GM19351 (cell line): ENCODE measurements at regions not wholly inside any gene's neighbourhood (a gene's known extent, or its start where the extent isn't known, plus 50 kb on each side); places are given as distances from the start of the nearest gene placed in this dataset.
A peak's percentile ranks its signal among the peaks of the same experiment; 100 is the strongest.
"Not testable (repeated sequence)": the region's sequence is repeated elsewhere in the genome, so short reads cannot be mapped to it uniquely, and the experiment has no call there.

ENCODE experiments used
- ATAC-seq: cut with Tn5 transposase; IDR thresholded peaks from one replicate; pipeline ENCODE4 v1.9.1; 2021; ENCODE audit warnings: mild to moderate bottlenecking, moderate library complexity; ENCODE audit not compliant: unreplicated experiment

- peak; percentile 87 for ATAC-seq
Observed at GRCh38 chr6:165850434-165851019, 187.5 kb upstream of the PDE10A start.

DNA sequence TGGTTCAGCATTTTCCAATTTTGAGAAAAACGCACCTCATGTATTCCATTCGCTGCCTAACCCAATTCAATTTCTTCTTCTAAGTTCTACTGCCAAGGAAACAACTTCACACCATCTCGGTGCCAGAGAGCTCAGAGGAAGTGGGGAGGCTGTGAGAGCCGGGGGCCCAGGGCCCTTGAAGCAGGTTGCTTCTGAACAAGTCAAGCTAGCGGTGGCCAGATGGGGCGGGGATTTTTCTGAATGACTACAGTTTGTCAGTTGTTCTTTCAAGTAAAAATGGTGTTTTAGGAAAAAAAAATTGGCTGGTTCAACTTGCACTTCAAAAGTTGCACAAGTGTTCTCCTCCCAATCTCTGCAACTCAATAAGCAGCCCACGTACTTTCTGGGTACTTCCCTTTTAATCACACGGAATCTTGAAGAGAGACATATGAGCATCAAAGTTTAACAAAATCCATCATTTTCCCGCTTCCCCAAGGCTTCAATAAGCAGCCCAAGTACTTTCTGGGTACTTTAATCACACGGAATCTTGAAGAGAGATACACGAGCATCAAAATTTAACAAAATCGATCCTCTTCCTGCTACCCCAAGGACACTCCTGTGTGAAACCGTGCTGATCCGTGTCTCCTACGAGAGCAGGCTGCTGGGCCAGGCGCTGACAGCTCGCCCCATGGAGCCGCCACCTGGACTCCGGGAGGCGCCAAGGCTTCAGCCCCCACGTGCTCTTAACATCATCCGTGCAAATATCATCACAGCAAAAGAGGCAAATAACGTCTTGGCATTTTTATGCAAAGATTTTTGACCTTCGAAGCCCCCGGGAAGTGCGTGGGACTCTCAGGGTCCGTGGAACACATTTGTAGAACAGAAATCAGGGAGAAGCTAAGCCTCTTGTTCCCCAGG, 186.7 kb upstream of the PDE10A start:
- ATAC-seq, result no peak

GRCh38 chr6:165848086-165848426, 185.0 kb upstream of the PDE10A start:
- no peak for ATAC-seq

GRCh38 chr6:165847407-165848085, 184.5 kb upstream of the PDE10A start:
- ATAC-seq, result no peak

GRCh38 chr6:165846123-165846966, 183.3 kb upstream of the PDE10A start:
- no peak for ATAC-seq

GRCh38 chr6:165845493-165845892, 182.5 kb upstream of the PDE10A start:
- ATAC-seq, result no peak

DNA sequence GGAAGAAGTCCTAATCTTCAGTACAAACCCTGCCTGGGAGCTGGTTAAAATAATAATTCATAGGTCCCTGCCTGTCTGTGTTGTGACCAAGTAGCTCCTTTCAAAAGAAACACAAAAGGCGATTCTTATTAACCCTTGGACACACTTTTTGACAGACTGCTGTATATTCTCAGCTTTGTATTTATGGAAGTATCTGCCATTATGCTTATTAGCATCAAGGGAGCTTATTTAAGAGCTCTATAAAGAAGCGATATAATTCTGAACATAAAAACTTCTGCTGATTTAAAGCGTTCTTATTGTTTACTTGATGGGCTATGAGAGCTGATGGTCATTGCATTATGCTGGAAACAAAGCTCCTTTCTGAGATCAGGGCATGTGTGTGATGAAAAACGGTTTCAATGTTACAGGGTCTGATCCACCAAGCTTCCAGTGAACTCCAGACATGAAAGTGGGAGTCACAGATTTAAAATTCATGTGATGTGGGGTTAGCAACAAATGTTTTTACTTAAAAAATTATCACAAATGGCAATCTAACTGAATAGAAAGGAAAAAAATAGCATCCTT, 181.8 kb upstream of the PDE10A start:
- no peak for ATAC-seq

- ATAC-seq, result no peak
Observed at GRCh38 chr6:165844232-165844631, 181.2 kb upstream of the PDE10A start.

DNA sequence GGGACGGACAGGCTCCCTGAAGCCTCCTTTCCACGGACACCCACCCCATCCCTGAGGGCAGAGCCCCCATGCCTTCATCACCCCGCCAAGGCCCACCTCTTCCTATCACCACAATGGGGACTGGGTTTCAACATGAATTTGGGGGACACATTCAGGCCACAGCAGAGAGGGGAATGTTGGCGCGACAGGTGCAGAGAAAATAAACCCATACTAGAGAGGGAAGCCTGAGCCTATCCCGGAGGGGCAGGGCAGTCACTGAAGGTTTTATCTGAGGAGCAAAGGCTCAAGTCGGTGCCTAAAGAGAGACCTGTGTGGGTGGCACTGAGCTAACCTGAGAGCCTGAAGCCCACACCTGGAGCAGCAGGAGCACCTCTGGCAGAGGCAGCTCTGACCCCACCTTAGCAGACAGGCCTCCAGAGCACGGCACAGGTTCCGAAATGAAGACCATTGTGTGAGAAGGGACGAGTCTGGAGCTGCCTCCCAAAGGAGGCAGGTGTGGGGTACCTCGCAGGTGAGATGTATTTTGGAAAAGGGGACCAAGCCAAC, 180.6 kb upstream of the PDE10A start:
- ATAC-seq, result no peak

DNA sequence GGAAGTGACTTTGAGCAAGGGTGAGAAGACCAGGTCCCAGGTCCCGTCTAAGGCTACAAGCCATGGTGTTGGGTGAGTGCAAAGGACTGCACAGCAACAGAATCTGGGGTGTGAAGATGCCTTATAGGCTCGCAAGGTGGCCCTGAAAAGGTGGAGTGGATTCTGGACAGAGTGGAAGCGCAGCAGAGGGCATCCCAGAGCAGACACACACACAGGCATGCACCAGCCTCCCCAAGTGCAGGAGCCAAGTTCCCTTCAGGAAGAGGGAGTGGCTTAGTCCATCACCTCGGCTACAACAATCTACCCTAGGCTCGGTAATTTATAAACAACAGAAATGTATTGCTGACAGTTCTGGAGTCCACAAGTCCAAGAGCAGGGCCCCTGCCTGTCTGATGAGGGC, 180.1 kb upstream of the PDE10A start:
- no peak for ATAC-seq

DNA sequence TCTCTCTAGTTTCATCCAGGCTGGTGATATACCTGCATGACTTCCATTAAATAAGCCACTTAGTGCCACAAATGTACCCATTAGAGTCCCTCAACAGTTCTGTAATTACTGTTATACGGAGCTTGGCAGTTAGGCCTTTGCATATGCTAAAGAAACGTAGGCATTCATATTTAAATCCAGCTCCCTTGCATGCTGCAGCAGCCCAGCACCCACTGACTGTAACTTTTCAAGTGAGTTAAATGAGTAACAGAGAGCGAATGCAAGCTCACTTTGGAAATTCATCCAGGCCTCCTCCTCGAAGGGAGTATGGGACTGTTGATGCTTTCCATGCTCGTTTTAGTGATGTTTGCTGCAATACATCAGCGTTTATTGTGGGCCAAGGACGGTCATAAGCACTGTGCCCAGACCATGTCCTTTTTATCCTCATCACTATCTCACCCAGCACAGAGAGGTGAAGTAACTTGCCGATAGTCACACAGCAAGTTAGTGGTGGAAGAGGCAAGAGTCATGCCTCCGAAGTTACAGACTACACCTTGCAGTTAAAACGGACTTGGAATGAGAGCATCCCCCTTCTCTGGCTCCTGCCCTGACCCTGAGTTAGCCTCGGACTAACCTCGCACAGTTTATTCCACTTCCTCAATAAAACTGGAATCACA, 179.4 kb upstream of the PDE10A start:
- ATAC-seq, result no peak

- ATAC-seq, result no peak
Observed at GRCh38 chr6:165841153-165841558, 178.1 kb upstream of the PDE10A start.

DNA sequence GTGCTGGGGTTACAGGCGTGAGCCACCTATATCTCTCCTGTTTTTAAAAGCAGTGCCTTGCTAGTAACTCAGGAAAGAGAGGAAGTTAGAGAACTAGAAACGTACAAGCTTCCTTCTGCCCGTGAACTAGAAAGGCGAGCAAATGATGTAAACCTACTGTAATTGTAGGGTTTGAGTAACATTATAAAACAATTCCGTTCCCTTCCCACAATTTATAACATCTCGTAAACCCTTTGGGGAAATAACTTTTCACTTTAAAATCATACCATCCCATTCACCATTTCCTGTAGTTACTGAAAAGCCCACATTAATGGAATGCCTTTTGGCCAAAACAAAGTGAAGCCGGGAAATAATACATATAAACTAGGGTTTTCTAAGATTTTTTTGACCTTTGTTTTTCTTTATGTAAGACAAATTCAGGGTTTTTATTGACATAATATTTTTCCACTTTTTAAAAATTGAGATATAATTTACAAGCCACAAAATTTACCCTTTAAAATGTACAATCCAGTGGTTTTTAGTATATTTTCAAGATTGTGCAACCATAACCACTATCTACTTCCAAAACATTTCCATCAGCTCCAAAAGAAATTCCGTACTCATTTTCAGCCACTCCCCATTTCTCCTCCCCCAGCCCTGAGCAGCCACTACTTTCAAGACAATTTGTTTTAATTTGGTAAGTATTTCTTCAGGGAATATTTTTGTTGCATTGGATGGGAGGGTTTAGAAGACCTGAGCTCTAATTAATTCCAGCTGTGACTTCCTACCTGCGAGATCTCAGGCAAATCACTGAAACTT, 175.1 kb upstream of the PDE10A start:
- ATAC-seq, result no peak

DNA sequence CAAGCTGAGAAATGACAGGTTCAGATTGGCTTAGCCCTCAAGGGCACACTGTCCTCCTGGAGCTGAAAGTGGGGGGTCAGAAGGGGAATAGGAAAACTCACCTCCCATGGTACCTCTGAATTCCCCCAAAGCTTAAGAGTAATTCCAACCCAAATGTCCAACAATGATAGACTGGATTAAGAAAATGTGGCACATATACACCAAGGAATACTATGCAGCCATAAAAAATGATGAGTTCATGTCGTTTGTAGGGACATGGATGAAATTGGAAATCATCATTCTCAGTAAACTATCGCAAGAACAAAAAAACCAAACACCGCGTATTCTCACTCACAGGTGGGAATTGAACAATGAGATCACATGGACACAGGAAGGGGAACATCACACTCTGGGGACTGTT, 173.6 kb upstream of the PDE10A start:
- ATAC-seq, result not testable (repeated sequence)

DNA sequence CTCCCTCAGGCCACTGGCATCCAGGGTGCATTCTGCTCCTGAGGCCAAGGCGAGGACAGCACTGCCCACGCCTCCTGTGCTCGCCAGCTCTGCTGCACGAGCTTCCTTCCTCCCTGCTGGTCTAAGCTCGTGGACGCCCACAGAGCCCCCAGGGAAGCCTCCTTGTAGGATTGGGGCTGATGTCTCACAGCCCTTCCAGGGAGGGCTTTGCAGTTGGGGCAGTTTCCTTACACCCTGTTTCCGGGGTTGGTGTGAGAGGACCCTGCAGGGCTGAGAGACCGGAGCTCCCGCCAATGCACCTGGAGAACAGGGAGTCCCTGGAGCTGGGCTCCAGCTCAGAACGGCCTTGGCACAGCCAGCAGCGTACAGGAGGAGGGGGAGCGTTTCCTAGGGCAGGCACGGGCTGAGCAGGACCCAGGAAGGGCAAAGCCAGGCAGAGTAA, 172.4 kb upstream of the PDE10A start:
- no peak for ATAC-seq

- ATAC-seq, result no peak
Observed at GRCh38 chr6:165834613-165835259, 171.7 kb upstream of the PDE10A start.

DNA sequence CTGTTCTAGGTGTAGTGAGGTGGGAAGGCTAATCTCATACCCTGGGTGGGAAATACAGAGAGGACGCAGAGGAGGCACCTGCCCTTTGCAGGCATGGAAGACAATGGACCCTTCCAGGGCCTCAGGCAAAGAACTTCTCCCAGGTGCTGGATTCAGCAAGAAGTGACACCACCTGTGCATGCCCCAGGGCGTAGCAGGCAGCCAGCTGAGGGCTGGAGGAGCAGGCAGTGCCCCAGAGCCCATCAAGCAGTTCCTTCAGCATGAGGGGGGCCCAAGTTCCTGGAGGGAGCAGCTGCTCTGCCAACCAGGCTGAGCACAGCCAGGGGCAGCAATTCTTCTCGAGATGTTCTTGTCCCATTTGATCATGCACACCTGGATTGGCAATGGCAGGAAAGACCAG, 170.3 kb upstream of the PDE10A start:
- no peak for ATAC-seq

- no peak for ATAC-seq
Observed at GRCh38 chr6:165831812-165832510, 168.9 kb upstream of the PDE10A start.
